Stimulated activated CD4-positive, alpha-beta T cell treated with anti-CD3 and anti-CD28 coated beads, Interleukin-4, amount 100 ng/mL, for 1 hour (primary cell): ENCODE measurements at regions not wholly inside any gene's neighbourhood (a gene's known extent, or its start where the extent isn't known, plus 50 kb on each side); places are given as distances from the start of the nearest gene placed in this dataset.
"Not testable (repeated sequence)": the region's sequence is repeated elsewhere in the genome, so short reads cannot be mapped to it uniquely, and the experiment has no call there.

ENCODE experiments used
- DNase-seq: peaks from one replicate; pipeline ENCODE4 v3.0.0-alpha.2; 2020

- DNase-seq: not testable (repeated sequence)
Observed at GRCh38 chr19:31031455-31031854, 317.8 kb downstream of the TSHZ3 start.

GRCh38 chr19:31023038-31023437 lies 326.2 kb downstream of the TSHZ3 start:
- DNase-seq: no peak

- DNase-seq: no peak
Observed at GRCh38 chr19:31018936-31019335, 330.3 kb downstream of the TSHZ3 start.

- DNase-seq: no peak
Observed at GRCh38 chr19:31015778-31016177, 333.5 kb downstream of the TSHZ3 start.

- DNase-seq: no peak
Observed at GRCh38 chr19:31014668-31015067, 334.6 kb downstream of the TSHZ3 start.

GRCh38 chr19:31013384-31014020 lies 335.7 kb downstream of the TSHZ3 start:
- DNase-seq: no peak

GRCh38 chr19:31002518-31003244 lies 346.6 kb downstream of the TSHZ3 start:
- no peak for DNase-seq

GRCh38 chr19:31001991-31002390 lies 347.2 kb downstream of the TSHZ3 start:
- DNase-seq: no peak

- DNase-seq: no peak
Observed at GRCh38 chr19:31000913-31001312, 348.3 kb downstream of the TSHZ3 start.

GRCh38 chr19:30999726-31000125 lies 349.5 kb downstream of the TSHZ3 start:
- DNase-seq: no peak

- no peak for DNase-seq
Observed at GRCh38 chr19:30997222-30997621, 352.0 kb downstream of the TSHZ3 start.

- DNase-seq: no peak
Observed at GRCh38 chr19:30978639-30979038, 370.6 kb downstream of the TSHZ3 start.

- DNase-seq: no peak
Observed at GRCh38 chr19:30969591-30969990, 379.6 kb downstream of the TSHZ3 start.

GRCh38 chr19:30968841-30969399 lies 380.3 kb downstream of the TSHZ3 start:
- DNase-seq: no peak

GRCh38 chr19:30968210-30968609 lies 381.0 kb downstream of the TSHZ3 start:
- DNase-seq: no peak

GRCh38 chr19:30966486-30966885 lies 382.8 kb downstream of the TSHZ3 start:
- DNase-seq: no peak

GRCh38 chr19:30959011-30959410 lies 390.2 kb downstream of the TSHZ3 start:
- no peak for DNase-seq

- DNase-seq: no peak
Observed at GRCh38 chr19:30955112-30956104, 393.8 kb downstream of the TSHZ3 start.

- not testable (repeated sequence) for DNase-seq
Observed at GRCh38 chr19:30944276-30944932, 404.8 kb downstream of the TSHZ3 start.

GRCh38 chr19:30943101-30943843 lies 406.0 kb downstream of the TSHZ3 start:
- DNase-seq: no peak

- DNase-seq: no peak
Observed at GRCh38 chr19:30942636-30943035, 406.6 kb downstream of the TSHZ3 start.

GRCh38 chr19:30941591-30941990 lies 407.6 kb downstream of the TSHZ3 start:
- DNase-seq: no peak
